ENCODE measurements at regions not wholly inside any gene's neighbourhood (a gene's known extent, or its start where the extent isn't known, plus 50 kb on each side); places are given as distances from the start of the nearest gene placed in this dataset.

DNA sequence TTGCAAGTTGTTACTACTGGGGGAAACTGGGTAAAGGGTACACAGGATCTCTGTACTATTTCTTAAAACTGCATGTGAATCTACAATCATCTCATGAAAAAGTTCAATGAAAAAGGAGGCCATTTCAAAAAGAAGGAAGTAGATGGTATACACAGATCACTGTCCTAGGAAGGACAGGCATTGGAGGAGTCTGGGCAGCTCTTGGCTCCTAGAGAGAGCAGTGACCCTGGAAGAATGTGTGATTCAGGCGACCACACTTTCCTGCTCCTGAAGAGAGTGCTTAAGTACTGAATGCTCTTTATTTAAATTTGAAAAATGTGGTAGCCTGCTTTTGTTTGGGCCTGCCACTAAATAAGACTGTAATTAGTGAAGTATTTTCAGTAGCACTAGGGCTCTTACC lies 318.1 kb upstream of the CASK start:
- intact Hi-C loops (cut with DNase I): no loop called here
- TF ChIP-seq, protein P1, sequence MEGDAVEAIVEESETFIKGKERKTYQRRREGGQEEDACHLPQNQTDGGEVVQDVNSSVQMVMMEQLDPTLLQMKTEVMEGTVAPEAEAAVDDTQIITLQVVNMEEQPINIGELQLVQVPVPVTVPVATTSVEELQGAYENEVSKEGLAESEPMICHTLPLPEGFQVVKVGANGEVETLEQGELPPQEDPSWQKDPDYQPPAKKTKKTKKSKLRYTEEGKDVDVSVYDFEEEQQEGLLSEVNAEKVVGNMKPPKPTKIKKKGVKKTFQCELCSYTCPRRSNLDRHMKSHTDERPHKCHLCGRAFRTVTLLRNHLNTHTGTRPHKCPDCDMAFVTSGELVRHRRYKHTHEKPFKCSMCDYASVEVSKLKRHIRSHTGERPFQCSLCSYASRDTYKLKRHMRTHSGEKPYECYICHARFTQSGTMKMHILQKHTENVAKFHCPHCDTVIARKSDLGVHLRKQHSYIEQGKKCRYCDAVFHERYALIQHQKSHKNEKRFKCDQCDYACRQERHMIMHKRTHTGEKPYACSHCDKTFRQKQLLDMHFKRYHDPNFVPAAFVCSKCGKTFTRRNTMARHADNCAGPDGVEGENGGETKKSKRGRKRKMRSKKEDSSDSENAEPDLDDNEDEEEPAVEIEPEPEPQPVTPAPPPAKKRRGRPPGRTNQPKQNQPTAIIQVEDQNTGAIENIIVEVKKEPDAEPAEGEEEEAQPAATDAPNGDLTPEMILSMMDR (IDR thresholded peaks at IDR 0.05): no peak
- H3K9me3 ChIP-seq: no peaks in the 10 kb centered on the region
- DNase-seq: no peak
- no peak overlapping the region for H3K27ac ChIP-seq
- no peak overlapping the region for H3K4me3 ChIP-seq
- no peak for ATAC-seq
- H3K27me3 ChIP-seq: no peaks in the 10 kb centered on the region
- H3K4me1 ChIP-seq: no peaks in the 10 kb centered on the region
- H3K36me3 ChIP-seq: no peaks in the 10 kb centered on the region

DNA sequence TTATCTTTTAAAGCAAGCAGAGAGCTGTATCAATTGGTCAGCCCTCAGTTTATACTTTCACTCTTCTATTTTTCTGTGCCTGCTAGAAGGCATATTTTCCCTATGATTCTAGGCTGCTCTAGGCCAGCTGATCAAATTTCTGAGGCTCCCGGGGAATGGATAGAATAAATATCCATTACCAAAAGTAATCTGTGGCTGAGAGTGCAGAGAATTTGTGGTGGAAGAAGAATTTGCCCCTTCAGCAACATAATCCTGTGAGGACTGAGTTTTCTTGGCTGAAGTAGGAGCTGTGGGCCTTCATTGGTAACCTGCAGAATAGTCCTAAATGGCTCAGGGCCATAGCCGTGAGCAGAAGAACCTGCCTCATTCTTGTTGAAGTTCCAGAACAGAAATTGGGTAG lies 314.6 kb upstream of the CASK start:
- no peaks in the 10 kb centered on the region for H3K36me3 ChIP-seq
- no peak overlapping the region for H3K4me3 ChIP-seq
- H3K27ac ChIP-seq: no peak overlapping the region
- ATAC-seq (no peak), DNase-seq (no peak)
- H3K9me3 ChIP-seq: no peaks in the 10 kb centered on the region
- H3K4me1 ChIP-seq: no peaks in the 10 kb centered on the region
- TF ChIP-seq, protein P1 (IDR thresholded peaks at IDR 0.05): no peak
- no peaks in the 10 kb centered on the region for H3K27me3 ChIP-seq
- intact Hi-C loops (cut with DNase I): no loop called here

DNA sequence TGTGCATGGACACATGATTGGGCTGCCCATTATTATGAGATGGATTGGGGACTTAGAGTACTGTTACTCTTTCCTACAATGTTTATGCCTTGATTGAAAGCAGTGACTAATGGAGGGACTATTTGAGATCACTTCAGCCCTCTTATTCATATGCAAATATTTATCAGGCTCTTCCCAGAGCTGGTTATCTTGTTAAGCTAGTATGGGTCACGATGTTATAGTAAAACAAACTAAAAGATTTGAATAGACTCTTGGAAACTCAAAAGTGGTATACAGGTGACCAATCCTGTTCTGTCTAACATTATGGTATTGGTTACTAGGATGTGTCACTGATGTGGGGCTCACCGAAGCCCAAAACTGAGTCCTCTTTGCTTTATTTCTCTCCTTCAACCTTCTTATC lies 306.2 kb upstream of the CASK start:
- no peaks in the 10 kb centered on the region for H3K4me1 ChIP-seq
- DNase-seq: no peak
- H3K27ac ChIP-seq: no peak overlapping the region
- intact Hi-C loops (cut with DNase I): no loop called here
- no peak for ATAC-seq
- TF ChIP-seq, protein P1 (IDR thresholded peaks at IDR 0.05): no peak
- H3K4me3 ChIP-seq: no peak overlapping the region
- H3K36me3 ChIP-seq: no peaks in the 10 kb centered on the region
- H3K9me3 ChIP-seq: no peaks in the 10 kb centered on the region
- H3K27me3 ChIP-seq: no peaks in the 10 kb centered on the region

DNA sequence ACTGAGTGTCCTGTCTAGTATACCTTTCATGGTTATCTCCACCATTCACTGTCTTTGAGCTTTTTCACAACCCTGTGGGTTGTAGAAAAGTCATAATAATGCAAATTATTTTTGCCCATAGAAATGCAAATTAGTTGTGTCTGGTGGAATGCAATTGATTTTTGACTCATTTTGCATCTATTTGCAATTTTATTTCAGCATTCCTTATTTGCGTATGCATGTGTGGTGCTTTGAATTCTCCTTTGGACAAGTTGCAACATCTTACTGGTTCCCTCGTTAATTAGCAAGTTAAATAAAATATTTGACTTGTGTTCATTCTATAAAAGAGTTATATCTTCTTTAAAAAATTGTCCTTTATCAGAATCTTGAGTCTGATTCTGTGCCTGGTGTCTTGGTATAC lies 297.3 kb upstream of the CASK start:
- H3K4me1 ChIP-seq: no peaks in the 10 kb centered on the region
- TF ChIP-seq, protein P1 (IDR thresholded peaks at IDR 0.05): no peak
- H3K9me3 ChIP-seq: no peaks in the 10 kb centered on the region
- no peaks in the 10 kb centered on the region for H3K27me3 ChIP-seq
- ATAC-seq (no peak), DNase-seq (no peak)
- H3K27ac ChIP-seq: no peak overlapping the region
- H3K4me3 ChIP-seq: no peak overlapping the region
- intact Hi-C loops (cut with DNase I): no loop called here
- no peaks in the 10 kb centered on the region for H3K36me3 ChIP-seq

DNA sequence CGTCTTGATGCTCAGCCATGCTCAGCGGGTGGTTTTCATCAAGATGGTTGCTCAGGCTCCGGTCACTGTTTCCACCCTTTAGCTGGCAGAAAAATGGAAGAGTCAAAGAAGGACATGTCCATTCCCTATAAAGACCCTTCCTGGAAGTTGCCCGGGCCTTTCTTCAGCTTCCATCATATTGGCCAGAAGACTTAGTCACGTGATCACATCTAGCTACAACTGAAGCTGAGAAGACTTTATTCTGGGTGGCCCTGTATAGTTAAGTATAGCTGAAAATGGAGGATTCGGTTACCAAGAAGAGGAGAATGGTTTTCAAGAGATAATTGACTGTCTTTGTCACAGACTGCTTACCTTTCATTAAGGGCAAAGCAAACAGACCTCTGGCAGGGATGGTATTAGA lies 296.7 kb upstream of the CASK start:
- ATAC-seq: no peak
- Histone ChIP-seq H3K9me3 (no peaks in the 10 kb centered on the region), H3K4me1 (no peaks in the 10 kb centered on the region), H3K4me3 (no peak overlapping the region), H3K27ac (no peak overlapping the region), H3K27me3 (no peaks in the 10 kb centered on the region), H3K36me3 (no peaks in the 10 kb centered on the region)
- TF ChIP-seq, protein P1 (IDR thresholded peaks at IDR 0.05): no peak
- no peak for DNase-seq
- intact Hi-C loops (cut with DNase I): no loop called here

DNA sequence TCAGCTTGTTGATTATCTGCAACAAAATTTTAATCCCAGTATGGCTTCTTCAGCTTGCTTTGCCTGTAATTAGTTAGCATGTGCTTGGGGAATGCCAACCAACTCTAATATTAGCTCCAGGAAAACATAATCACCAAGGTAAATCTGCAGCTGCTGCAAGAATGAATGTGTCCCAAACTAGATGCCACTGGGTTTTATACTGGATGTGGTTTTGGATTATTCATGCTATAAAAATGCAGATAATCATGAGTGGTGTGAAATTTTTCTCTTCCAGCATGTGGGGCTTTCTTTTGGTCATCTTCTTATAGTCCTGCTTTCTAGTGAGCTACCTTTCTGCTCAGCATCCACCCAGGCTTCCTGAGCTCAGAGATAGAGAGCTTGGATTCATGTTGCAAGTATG lies 295.9 kb upstream of the CASK start:
- H3K27ac ChIP-seq: no peak overlapping the region
- no peaks in the 10 kb centered on the region for H3K9me3 ChIP-seq
- no peak overlapping the region for H3K4me3 ChIP-seq
- H3K27me3 ChIP-seq: no peaks in the 10 kb centered on the region
- no peak for DNase-seq
- no peaks in the 10 kb centered on the region for H3K36me3 ChIP-seq
- ATAC-seq: no peak
- intact Hi-C loops (cut with DNase I): no loop called here
- H3K4me1 ChIP-seq: no peaks in the 10 kb centered on the region
- TF ChIP-seq, protein P1 (IDR thresholded peaks at IDR 0.05): no peak
